PC-9 (cell line): ENCODE measurements at regions not wholly inside any gene's neighbourhood (a gene's known extent, or its start where the extent isn't known, plus 50 kb on each side); places are given as distances from the start of the nearest gene placed in this dataset.

Source experiments
- BruUV-seq: library from RNA; stranded (reverse); fragments of 400-500 nt; replicated peaks from 2 replicates; lab custom pipeline; 2021; lab: Mats Ljungman, UMichigan
- CTCF ChIA-PET: fragments of 300-600 bp; sonication (Branson Sonifier 250); formaldehyde crosslinking; loops from one replicate; lab custom pipeline; 2022; ENCODE audit warnings: antibody characterized with exemption; lab: Charles Lee
- POLR2A ChIA-PET: fragments of 300-600 bp; sonication (Branson Sonifier 250); formaldehyde crosslinking; loops from one replicate; lab custom pipeline; 2022; ENCODE audit warnings: antibody characterized with exemption; ENCODE audit not compliant: unreplicated experiment; lab: Charles Lee
- DNase-seq, 2 experiments: peaks; one replicate each; pipeline versions ENCODE4 v3.0.0 to v3.0.0-alpha.2; 2015 to 2022; ENCODE audit warnings: mixed read lengths in 1 of 2
- H2AFZ ChIP-seq: fragments of 200-600 bp; sonication (generic); 2 replicates; pipeline ENCODE4 v1.8.1; 2017; ENCODE audit warnings: antibody characterized with exemption
- H3F3A ChIP-seq: fragments of 200-600 bp; sonication (generic); 2 replicates; pipeline ENCODE4 v1.8.1; 2017; ENCODE audit warnings: antibody characterized with exemption, mild to moderate bottlenecking, low read depth; ENCODE audit not compliant: insufficient read depth
- H3K27ac ChIP-seq: fragments of 200-600 bp; sonication (generic); 2 replicates; pipeline ENCODE4 v1.6.1; 2016; ENCODE audit warnings: mixed run types
- H3K27me3 ChIP-seq: fragments of 200-600 bp; sonication (generic); 2 replicates; pipeline ENCODE4 v1.6.1; 2016; ENCODE audit warnings: low read depth, mixed run types; ENCODE audit not compliant: insufficient read depth
- H3K36me3 ChIP-seq: fragments of 200-600 bp; sonication (generic); 2 replicates; pipeline ENCODE4 v1.6.1; 2016; ENCODE audit warnings: low read depth, mixed run types
- H3K4me1 ChIP-seq: fragments of 200-600 bp; sonication (generic); replicated peaks from 2 replicates; pipeline ENCODE4 v1.6.1; 2016; ENCODE audit warnings: mixed run types; ENCODE audit not compliant: insufficient read depth
- H3K4me2 ChIP-seq: fragments of 200-600 bp; sonication (generic); 2 replicates; pipeline ENCODE4 v1.6.1; 2017; ENCODE audit warnings: mixed run types
- H3K4me3 ChIP-seq: fragments of 200-600 bp; sonication (generic); 2 replicates; pipeline ENCODE4 v1.6.1; 2016; ENCODE audit warnings: mixed run types
- H3K79me2 ChIP-seq: fragments of 200-600 bp; sonication (generic); 2 replicates; pipeline ENCODE4 v1.6.1; 2017; ENCODE audit warnings: low read depth, mixed run types
- H3K9me2 ChIP-seq: fragments of 200-600 bp; sonication (generic); 2 replicates; pipeline ENCODE4 v1.8.1; 2017; ENCODE audit warnings: mild to moderate bottlenecking; ENCODE audit not compliant: insufficient read depth
- H3K9me3 ChIP-seq: fragments of 200-600 bp; sonication (generic); 2 replicates; pipeline ENCODE4 v1.8.1; 2016; ENCODE audit warnings: low read depth; ENCODE audit not compliant: insufficient read depth
- H4K20me1 ChIP-seq: fragments of 200-600 bp; sonication (generic); 2 replicates; pipeline ENCODE4 v1.8.1; 2017; ENCODE audit not compliant: insufficient read depth
- EZH2 ChIP-seq: fragments of 200-600 bp; sonication (generic); IDR thresholded peaks from 2 replicates; pipeline ENCODE4 v1.8.0; 2017; ENCODE audit warnings: antibody characterized with exemption, low read depth
- intact Hi-C: fragments of 100-400 bp; cut with micrococcal nuclease; formaldehyde crosslinking; loops from one replicate; pipeline ENCODE4 v1.10.0; 2022; ENCODE audit not compliant: unreplicated experiment
- TF ChIP-seq, protein P1 (sequence below): fragments of 200-600 bp; sonication (generic); conservative IDR thresholded peaks from 2 replicates; pipeline ENCODE4 v1.6.1; 2017; ENCODE audit warnings: mixed run types, antibody characterized with exemption, mild to moderate bottlenecking, moderate library complexity

DNA sequence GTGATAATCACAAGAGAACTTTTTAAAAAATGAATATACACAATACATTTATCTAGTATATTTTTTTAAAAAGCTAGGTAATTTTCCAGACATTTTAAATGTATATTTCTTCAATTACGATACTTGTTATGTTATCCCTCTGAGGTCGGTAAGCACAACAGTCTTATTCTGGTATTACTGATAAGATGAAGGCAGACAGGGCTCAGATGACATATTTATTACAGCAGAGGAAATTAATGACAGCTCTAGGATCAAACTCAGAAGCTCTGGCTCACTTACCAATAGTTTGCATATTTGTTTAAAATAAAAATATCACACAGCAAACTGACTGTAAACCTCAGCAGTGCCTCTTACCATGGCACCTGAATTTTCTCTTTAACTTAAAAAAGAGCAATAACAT is 1347.0 kb upstream of the ADGRL2 start:
- TF ChIP-seq EZH2: no peak
- TF ChIP-seq, protein P1, sequence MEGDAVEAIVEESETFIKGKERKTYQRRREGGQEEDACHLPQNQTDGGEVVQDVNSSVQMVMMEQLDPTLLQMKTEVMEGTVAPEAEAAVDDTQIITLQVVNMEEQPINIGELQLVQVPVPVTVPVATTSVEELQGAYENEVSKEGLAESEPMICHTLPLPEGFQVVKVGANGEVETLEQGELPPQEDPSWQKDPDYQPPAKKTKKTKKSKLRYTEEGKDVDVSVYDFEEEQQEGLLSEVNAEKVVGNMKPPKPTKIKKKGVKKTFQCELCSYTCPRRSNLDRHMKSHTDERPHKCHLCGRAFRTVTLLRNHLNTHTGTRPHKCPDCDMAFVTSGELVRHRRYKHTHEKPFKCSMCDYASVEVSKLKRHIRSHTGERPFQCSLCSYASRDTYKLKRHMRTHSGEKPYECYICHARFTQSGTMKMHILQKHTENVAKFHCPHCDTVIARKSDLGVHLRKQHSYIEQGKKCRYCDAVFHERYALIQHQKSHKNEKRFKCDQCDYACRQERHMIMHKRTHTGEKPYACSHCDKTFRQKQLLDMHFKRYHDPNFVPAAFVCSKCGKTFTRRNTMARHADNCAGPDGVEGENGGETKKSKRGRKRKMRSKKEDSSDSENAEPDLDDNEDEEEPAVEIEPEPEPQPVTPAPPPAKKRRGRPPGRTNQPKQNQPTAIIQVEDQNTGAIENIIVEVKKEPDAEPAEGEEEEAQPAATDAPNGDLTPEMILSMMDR: no peak
- intact Hi-C loops: no loop called here
- ChIA-PET CTCF (no interaction called here), POLR2A (no interaction called here)
- H3K4me1 ChIP-seq: no peaks in the 10 kb centered on the region
- BruUV-seq: no TSS peak
- no peak overlapping the region for H3K27ac ChIP-seq
- H3F3A ChIP-seq: no peaks in the 10 kb centered on the region
- H3K9me2 ChIP-seq: no peaks in the 10 kb centered on the region
- H3K27me3 ChIP-seq: no peaks in the 10 kb centered on the region
- no peaks in the 10 kb centered on the region for H3K79me2 ChIP-seq
- no peak for DNase-seq
- no peaks in the 10 kb centered on the region for H4K20me1 ChIP-seq
- no peaks in the 10 kb centered on the region for H3K36me3 ChIP-seq
- H2AFZ ChIP-seq: no peak overlapping the region
- no peak overlapping the region for H3K4me3 ChIP-seq
- H3K4me2 ChIP-seq: no peak overlapping the region
- no peaks in the 10 kb centered on the region; the same call in 1 of the 2 replicates for H3K9me3 ChIP-seq

DNA sequence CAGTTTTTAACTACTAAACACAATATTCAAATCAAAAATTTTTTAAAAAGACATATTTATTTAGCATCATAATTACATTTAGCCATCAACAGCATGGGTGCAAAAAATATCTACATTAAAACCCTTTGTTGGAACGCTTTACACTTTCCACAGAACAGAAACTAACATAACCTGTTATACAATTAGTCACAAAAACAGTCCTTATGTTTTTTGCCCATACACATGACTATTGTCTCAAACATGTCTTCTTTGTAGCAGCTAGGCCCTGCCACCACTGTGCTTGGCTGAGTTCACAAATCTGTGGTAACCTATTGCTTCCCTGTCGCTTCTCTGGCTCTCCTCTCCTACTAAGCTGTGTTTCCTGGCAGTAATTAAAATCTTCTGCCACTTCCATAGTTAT is 1350.0 kb upstream of the ADGRL2 start:
- DNase-seq: peak in 1 of 2 experiments; percentile 2

DNA sequence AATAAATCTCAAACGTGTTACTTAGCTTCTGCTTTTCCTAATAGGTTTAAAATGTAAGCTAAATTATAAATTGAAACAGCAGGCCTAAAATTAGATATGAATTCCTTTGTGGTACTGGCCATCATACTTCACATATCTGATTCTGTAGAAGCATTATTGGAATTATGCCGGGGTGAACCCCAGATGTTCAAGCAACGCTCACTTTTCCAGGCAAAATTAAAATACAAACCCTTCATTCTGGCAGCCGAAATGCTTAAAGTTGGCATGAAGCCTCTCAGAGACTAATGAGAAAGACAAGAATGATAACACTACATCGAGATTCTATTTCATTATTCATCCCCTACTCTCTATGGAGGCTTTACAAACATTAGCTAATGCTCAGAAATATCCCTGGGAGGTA is 1352.7 kb upstream of the ADGRL2 start:
- Histone ChIP-seq H3K27ac (no peak overlapping the region), H3F3A (no peaks in the 10 kb centered on the region), H3K4me3 (no peak overlapping the region), H3K27me3 (no peaks in the 10 kb centered on the region), H3K4me2 (no peak overlapping the region), H3K4me1 (peaks cover 5% of the 10 kb centered on the region; the same call in 1 of the 2 replicates), H3K79me2 (no peaks in the 10 kb centered on the region), H3K36me3 (no peaks in the 10 kb centered on the region), H2AFZ (no peak overlapping the region), H3K9me3 (peaks cover 4% of the 10 kb centered on the region; the same call in 1 of the 2 replicates), H3K9me2 (0 out of 2 replicates have a peak, but pooled peaks cover 3% of the 10 kb centered on the region), H4K20me1 (no peaks in the 10 kb centered on the region)
- POLR2A ChIA-PET: no interaction called here
- TF ChIP-seq, protein P1: no peak
- no peak for TF ChIP-seq EZH2
- CTCF ChIA-PET: no interaction called here
- no TSS peak for BruUV-seq
- intact Hi-C loops: no loop called here
- DNase-seq: no peak

More for the DNA sequence above, 1350.0 kb upstream of the ADGRL2 start:
- Histone ChIP-seq H3K36me3 (no peaks in the 10 kb centered on the region), H3K27me3 (no peaks in the 10 kb centered on the region), H3K4me1 (no peaks in the 10 kb centered on the region), H3K4me3 (no peak overlapping the region), H4K20me1 (no peaks in the 10 kb centered on the region), H3K79me2 (no peaks in the 10 kb centered on the region), H3K4me2 (no peak overlapping the region), H3K9me2 (0 out of 2 replicates have a peak, but pooled peaks cover 3% of the 10 kb centered on the region), H3F3A (no peaks in the 10 kb centered on the region), H3K9me3 (peaks cover 4% of the 10 kb centered on the region; the same call in 1 of the 2 replicates), H2AFZ (no peak overlapping the region), H3K27ac (no peak overlapping the region)
- intact Hi-C loops: no loop called here
- ChIA-PET CTCF (no interaction called here), POLR2A (no interaction called here)
- BruUV-seq: no TSS peak
- TF ChIP-seq, protein P1: no peak
- TF ChIP-seq EZH2: no peak
